ENCODE measurements at regions not wholly inside any gene's neighbourhood (a gene's known extent, or its start where the extent isn't known, plus 50 kb on each side); places are given as distances from the start of the nearest gene placed in this dataset.

DNA sequence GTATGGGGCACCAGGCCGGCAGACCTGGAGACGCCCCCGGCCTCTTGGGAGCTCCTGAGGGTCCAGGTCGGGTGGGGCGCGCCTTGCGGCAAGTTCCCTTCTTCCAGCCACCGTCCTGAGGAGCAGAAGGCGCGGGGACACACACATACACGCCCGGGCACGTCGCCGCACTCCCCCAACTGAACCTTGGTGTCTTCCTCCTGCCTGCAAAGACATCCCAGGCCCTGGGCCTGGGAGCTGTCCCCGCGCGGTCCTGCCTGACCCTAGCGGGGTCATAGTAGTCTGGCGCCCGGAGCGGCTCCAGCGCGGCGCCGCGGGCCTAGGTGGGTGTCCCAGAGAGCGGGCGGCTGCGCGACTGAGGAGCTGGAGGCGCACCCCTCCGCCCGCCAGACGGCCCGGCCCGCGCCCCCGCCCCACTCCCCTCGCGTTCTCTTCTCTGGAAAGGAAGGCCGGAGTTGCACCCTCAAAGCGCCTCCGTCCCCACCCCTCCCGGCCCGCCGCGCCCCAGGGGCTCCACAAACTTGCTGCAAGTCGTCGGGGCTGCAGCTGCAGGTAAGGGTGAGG is 185.9 kb upstream of the LINGO1 start:
- no peak for DNase-seq

DNA sequence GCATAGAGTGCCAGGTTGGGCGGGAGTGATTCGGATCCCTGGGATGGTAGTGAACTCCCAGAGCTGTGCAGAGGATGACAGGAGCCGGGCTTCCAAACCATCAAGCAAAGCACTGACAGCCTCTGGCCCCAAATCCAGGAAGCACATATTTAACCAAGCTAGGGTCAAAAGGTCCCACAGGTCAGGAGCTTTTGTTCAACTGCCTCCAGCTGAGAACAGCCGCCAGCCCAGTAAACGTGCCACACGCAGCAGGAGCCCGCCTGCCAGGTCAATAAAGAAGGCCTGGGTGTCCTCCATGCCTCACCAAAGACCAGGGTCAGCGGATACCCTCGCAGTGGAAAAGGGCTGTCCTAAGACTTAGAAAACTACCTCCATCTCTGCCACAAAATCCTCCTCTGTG is 184.7 kb upstream of the LINGO1 start:
- DNase-seq: no peak

DNA sequence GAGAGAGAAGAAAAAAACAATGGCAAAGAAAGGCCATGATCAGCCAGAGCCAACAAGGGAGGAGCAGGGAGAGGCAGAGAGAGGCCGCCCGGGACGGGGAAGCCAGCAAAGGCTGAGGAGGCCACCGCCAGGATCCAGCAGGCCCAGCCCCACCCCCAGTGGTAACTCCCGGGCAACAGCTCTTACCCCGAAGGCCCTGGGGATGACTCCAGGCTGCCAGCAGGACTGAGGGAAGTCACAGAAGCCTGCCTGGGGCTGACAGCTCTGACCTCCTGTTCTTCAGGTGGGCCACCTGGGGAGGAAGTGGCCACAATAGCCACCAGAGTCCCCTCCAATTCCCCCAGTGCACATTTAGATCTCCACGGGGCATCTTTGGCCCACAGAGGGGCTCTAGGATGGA is 184.3 kb upstream of the LINGO1 start:
- peak; percentile 7 for DNase-seq

DNA sequence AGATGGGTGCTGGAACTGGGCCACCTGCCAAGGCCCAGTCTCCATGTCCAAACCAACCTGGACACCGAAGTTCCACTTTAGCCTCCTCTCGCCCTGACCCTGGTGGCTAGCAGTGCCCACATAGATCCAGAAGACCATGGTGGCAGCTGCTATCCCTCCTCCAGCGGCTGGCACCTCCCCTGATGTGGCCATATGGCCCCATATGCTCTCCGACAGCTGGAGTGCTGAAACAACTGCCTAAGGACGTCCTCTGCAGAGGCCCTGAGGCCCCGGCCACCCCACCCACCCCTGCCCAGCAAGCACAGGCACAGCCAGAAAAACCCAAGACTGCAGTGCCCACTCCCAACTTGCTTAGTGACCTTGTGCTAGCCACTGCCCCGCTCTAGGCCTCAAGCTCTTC is 182.3 kb upstream of the LINGO1 start:
- peak; percentile 45 for DNase-seq

DNA sequence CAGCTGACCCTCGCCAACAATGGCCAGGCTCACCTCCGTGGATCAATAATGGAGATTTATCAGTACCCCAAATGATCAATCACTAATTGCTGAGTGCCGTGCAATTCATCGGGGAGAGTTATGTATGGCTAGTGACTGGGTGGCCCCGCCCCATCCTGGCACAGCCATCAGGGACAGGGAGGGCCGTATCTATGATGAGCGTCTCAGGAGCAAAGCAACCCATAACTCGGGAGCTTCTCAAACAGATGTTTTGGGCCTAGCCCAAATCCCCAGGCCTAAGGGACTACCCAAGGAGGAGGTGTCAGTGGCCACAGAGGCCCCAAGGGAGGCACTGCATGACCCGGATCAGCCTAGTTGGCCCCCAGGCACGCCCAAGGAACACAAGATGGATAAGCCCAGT is 180.0 kb upstream of the LINGO1 start:
- no peak for DNase-seq

GRCh38 chr15:77811270-77811669 is 178.6 kb upstream of the LINGO1 start:
- no peak for DNase-seq

DNA sequence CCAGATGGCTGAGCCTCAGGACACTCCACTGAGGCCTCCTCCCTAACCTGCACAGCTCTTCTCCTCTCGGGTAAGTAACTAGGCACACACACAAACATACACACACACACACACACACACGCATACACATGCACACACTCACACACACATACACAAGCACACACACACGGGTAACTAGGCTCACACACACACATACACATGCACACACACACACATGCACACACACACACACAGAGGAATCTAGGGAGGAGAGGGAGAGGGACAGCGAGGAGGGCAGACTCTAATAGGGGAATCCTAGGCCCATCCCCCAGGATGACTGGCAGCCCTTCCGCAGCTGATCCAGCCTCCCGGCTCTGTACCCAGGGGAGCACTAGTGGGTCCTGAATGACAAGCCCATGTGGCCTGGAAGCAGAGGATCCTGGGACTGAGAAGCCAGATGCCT is 177.4 kb upstream of the LINGO1 start:
- DNase-seq: no peak

DNA sequence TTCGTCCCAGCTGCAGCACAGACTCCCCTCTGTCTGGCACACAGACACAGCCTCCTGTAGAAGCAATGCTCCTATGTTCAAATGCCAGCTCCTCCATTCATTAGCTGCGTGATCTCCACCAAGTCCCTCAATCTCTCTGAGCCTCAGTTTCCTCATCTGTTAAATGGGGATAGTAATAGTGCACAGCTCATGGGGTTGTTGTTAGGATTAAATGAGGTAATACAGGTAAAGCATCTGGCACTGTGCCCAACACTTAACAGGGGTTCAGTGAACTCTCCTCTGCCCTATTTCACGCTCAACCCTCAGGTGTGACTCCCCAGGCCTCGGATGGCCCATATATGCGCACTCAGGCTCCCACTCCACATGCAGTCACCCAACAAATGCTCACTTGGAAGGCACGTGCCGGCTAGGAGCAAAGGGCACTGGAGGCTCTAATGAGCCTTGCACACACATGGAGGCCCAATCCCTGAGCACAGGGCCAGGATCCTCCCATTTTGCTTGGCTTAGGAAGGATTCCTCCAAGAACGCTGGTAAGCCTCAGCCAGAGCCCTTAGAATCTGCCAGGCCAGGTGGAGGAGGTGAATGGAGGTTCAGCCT is 176.0 kb upstream of the LINGO1 start:
- DNase-seq: no peak

DNA sequence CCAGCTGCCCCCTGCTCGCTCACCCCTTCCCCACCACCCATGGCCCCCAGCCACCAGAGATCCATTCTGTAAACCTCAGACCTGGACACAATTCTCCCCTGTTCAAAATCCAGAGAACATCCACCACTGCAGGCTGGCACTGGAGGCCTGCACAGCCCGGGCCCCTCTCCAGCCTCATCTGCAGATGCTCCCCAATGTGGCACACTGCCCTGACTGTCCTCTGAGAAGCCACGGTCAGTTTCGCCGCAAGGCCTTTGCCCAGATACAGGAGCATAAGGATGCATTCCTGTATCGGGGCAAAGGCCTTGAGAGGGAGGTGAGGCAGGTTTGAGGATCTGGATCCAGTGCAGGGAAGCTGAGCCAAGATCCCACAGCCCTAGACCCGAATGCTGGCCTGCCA is 175.4 kb upstream of the LINGO1 start:
- DNase-seq: no peak

- no peak for DNase-seq
Measured at GRCh38 chr15:77807611-77808010, 174.9 kb upstream of the LINGO1 start.

DNA sequence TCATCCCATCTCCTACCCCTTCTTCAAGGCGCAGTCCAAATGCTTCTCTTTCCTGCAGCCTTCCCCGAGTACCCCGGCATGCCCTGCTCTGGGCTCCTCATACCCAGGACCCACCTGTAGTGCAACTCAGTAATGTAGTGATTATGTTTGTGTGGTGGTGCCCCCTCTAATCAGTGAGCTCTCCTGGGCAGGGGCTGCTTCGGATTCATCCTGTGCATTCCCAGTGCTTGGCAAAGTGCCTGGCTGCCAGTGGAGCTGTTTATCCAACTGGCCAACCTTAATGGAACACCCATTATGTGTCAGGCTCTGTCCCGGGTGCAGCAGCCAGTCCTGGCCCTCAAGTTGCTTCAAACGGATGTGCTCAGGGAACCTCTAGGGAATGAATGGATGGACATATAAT is 174.4 kb upstream of the LINGO1 start:
- no peak for DNase-seq

DNA sequence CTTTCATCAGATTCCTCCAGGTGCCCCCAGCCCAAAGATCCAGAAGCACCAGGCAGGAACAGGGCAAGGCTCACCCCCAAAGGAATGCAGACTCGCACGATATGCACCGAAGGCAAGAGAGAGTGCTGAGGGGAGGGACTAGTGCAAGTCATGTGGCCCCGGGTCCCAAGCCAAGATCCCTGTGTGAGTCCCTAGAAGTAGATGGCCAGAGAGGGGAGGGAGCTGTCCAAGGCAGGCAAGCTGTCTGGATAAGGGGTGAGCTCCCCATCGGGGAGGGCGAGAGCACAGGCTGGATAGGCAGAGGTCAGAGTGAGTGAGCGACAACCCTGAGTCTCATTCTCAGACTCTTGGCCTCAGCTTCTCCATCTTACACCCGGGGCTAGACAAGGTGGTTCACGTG is 171.5 kb upstream of the LINGO1 start:
- DNase-seq: no peak

GRCh38 chr15:77803487-77803886 is 170.8 kb upstream of the LINGO1 start:
- DNase-seq: no peak

DNA sequence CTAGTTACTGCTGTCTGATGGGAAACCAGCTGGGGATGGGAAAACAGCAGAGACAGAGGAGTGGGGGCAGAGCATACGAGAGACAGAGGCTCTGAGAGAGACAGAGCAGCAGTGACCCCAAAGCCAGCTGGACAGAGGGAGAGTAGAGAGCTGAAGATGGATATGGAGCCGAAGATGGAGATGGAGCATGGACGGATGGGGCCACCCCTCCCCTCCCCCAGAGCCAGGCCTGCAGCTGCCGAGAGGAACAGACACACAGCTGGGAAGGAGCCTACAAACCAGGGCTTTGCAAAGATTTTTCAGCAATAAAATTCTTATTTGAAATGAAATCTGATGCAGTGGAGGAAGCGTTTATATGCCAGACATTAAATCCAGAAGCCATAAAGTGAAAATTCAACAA is 167.6 kb upstream of the LINGO1 start:
- DNase-seq: no peak

DNA sequence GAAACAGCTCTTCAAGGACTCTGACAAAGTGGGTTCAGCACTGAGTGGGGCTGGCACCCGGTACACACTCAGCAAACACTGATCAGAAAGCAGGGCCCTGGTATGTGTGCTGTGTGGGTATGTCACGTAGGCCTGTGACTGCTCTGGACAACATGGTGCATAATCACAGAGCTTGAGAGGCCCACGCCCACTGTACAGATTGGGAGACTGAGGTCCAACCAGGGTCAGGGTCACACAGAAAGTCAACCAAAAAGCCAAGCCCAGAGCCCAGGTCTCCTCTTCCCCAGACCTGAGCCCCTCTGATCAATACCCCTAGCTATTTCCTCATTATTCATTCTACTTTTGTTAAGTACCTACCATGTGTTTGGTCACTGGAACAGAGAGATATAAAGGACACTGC is 166.1 kb upstream of the LINGO1 start:
- no peak for DNase-seq

DNA sequence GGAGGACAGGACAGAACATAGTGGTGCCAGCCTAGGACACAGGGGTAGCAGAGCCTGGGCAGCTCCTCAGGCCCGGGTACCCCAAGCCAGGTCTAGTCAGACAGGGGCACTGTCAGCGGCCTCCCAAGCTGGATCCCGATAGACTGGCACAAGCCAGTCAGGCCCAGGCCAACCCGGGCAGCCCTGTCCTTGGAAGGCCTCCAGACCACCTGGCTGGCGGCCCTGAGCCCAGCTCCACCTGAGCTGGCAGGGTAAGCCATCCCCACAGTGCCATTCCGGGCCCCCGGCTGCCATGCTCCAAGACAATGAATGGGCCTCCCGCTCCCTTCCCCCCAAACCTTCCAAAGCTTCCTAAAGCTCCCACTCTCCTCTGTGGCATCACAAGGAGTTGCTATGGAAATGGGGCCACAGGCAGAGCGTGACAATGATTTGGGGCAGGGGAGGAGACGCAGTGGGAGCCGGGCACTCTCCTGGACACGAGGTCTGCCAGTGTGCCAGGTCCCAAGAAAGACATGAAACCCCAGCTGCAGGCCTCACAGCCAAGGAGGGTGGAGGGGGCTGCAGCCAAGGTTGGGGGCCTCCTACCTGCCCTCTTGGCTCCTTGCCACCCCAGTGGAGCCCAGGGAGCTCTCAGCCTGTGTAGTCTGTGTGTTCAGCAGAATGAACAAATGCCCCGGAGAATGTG is 165.6 kb upstream of the LINGO1 start:
- no peak for DNase-seq

- DNase-seq: no peak
Measured at GRCh38 chr15:77797270-77797669, 164.6 kb upstream of the LINGO1 start.

DNA sequence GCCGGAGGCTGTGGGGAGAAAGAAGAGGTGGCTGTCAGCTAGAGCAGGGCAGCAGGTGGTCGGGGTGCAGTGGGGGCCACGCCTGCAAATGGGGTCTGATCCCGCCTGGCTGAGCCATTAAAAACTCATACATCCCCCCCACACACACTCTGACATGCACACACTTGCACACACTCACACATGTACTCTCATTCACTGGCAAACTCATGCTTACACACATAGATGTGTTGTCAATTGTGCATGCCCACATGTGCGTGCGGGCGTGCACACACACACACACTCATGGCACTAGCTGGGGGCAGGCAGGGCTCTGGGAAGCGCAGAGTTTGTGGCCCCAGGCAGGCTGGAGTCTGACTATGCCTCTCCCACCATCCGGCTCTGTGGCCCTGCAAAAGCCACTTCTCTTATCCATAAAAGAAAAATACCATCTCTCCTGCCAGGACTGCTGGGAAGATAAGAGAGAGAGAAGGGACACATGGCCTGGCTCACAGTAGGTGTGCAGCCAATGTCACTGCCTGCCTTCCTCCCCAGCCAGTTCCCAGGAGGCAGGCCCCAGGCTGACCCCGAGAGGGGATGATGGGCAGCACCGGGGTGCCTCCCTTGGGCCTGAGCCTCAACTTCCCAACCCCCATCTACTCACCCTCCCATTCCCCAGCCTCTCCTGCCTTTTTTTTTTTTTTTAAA is 163.5 kb upstream of the LINGO1 start:
- DNase-seq: no peak

- DNase-seq: no peak
Measured at GRCh38 chr15:77795446-77795845, 162.7 kb upstream of the LINGO1 start.

DNA sequence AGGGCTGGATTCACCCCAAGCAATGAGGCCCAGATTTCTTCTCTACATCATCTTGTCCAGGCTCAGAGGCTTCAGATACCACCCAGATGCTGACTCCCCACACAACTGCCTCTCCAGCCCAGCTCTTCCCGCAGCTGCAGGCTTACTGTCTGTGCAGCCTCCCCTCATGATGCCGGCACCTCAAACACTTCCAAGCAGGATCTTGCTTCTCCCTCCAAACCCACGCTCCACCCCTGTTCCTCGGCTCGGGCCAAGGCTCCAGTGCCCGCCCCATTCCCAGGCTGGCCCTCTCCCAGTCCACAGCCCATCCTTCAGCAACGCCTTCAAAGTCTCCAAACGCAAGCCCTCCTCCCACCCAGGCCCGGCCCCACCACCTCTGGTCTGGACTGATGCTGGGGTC is 159.2 kb upstream of the LINGO1 start:
- DNase-seq: no peak

DNA sequence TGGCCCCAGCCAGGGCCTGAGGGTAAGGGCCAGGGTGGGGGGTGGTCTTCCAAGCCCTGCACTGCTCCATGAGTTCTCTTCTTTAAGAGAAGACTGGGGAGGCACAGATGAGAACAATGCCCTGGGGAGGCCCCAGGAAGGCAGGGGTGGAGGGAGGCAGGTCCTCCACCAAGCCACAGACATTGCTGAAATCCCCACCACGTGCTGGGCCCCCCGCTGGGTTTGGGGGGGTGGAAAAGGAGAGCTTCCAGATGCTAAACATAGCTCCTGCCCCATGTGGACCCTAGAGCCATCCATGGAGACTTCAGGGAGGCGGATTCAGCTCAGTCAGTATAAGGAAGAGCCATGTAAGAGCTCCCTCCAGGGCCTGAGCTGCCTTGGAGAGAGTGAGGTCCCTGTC is 157.8 kb upstream of the LINGO1 start:
- no peak for DNase-seq

- DNase-seq: no peak
Measured at GRCh38 chr15:77786956-77787355, 154.2 kb upstream of the LINGO1 start.

GRCh38 chr15:77786181-77786890 is 153.6 kb upstream of the LINGO1 start:
- DNase-seq: no peak

Measured in DMS 273 treated with DMSO at 0.1 percent for 48 hours (cell line).